GM12872 (cell line): ENCODE measurements at regions not wholly inside any gene's neighbourhood (a gene's known extent, or its start where the extent isn't known, plus 50 kb on each side); places are given as distances from the start of the nearest gene placed in this dataset.

ENCODE experiments used
- CTCF ChIP-seq: IDR thresholded peaks from 3 replicates; pipeline ENCODE4 v1.5.1; 2011; ENCODE audit warnings: low read depth, mild to moderate bottlenecking, low read length, moderate library complexity; ENCODE audit not compliant: insufficient read depth

GRCh38 chr4:159770401-159770800 lies 667.5 kb downstream of the RAPGEF2 start:
- no peak for TF ChIP-seq CTCF

GRCh38 chr4:159770969-159771368 lies 668.1 kb downstream of the RAPGEF2 start:
- no peak for TF ChIP-seq CTCF

GRCh38 chr4:159776961-159777360 lies 674.1 kb downstream of the RAPGEF2 start:
- TF ChIP-seq CTCF = no peak

- no peak for TF ChIP-seq CTCF
Observed at GRCh38 chr4:159777689-159778088, 674.8 kb downstream of the RAPGEF2 start.

- TF ChIP-seq CTCF = no peak
Observed at GRCh38 chr4:159778298-159778697, 675.4 kb downstream of the RAPGEF2 start.

GRCh38 chr4:159779716-159780115 lies 676.8 kb downstream of the RAPGEF2 start:
- no peak for TF ChIP-seq CTCF

GRCh38 chr4:159780196-159780922 lies 677.5 kb downstream of the RAPGEF2 start:
- TF ChIP-seq CTCF = no peak
